SK-N-SH treated with all-trans-retinoic acid at 6 μM for 48 hours (cell line): ENCODE measurements at regions not wholly inside any gene's neighbourhood (a gene's known extent, or its start where the extent isn't known, plus 50 kb on each side); places are given as distances from the start of the nearest gene placed in this dataset.

ENCODE experiments used
- ATAC-seq: fragments of 200-7000 bp; cut with Tn5 transposase; 3 replicates; pipeline ENCODE4 v1.9.1; 2020; ENCODE audit warnings: mild to moderate bottlenecking, moderate library complexity
- ARNTL ChIP-seq: fragments of 450-650 bp; formaldehyde crosslinking; IDR thresholded peaks from 2 replicates; pipeline ENCODE4 v1.5.0; 2020; ENCODE audit warnings: low read depth, mild to moderate bottlenecking, moderate library complexity, borderline replicate concordance
- BACH2 ChIP-seq: fragments of 250-450 bp; sonication (Bioruptor Pico); IDR thresholded peaks from 2 replicates; pipeline ENCODE4 v1.9.0; 2021; ENCODE audit warnings: mild to moderate bottlenecking, borderline replicate concordance
- CREB5 ChIP-seq: fragments of 250-450 bp; sonication (Bioruptor Pico); IDR thresholded peaks from 2 replicates; pipeline ENCODE4 v1.5.1; 2020; ENCODE audit warnings: low read depth, mild to moderate bottlenecking, moderate library complexity
- CSRNP3 ChIP-seq: fragments of 250-450 bp; sonication (Bioruptor Pico); IDR thresholded peaks from 2 replicates; pipeline ENCODE4 v1.5.1; 2021; ENCODE audit warnings: mild to moderate bottlenecking, moderate library complexity
- ESRRG ChIP-seq: fragments of 250-450 bp; sonication (Bioruptor Pico); IDR thresholded peaks from 2 replicates; pipeline ENCODE4 v1.6.1; 2021; ENCODE audit warnings: mild to moderate bottlenecking
- GLIS3 ChIP-seq: fragments of 250-450 bp; sonication (Bioruptor Pico); IDR thresholded peaks from 2 replicates; pipeline ENCODE4 v1.5.0; 2020; ENCODE audit warnings: mild to moderate bottlenecking, moderate library complexity
- ISL1 ChIP-seq: fragments of 250-450 bp; sonication (Bioruptor Pico); IDR thresholded peaks from 2 replicates; pipeline ENCODE4 v2.1.2; 2022; ENCODE audit warnings: mild to moderate bottlenecking, moderate library complexity
- OSR1 ChIP-seq: fragments of 250-450 bp; sonication (Bioruptor Pico); IDR thresholded peaks from 2 replicates; pipeline ENCODE4 v1.8.0; 2022; ENCODE audit warnings: moderate library complexity, mild to moderate bottlenecking, inconsistent platforms
- PATZ1 ChIP-seq: fragments of 250-450 bp; sonication (Bioruptor Pico); IDR thresholded peaks from 2 replicates; pipeline ENCODE4 v1.8.0; 2020; ENCODE audit warnings: mild to moderate bottlenecking, moderate library complexity, borderline replicate concordance
- POU6F1 ChIP-seq: fragments of 250-450 bp; sonication (Bioruptor Pico); IDR thresholded peaks from 2 replicates; pipeline ENCODE4 v1.8.0; 2021; ENCODE audit warnings: low read depth, mild to moderate bottlenecking, moderate library complexity, borderline replicate concordance
- PPARA ChIP-seq: fragments of 250-450 bp; sonication (Bioruptor Pico); IDR thresholded peaks from 2 replicates; pipeline ENCODE4 v1.5.0; 2020; ENCODE audit warnings: mild to moderate bottlenecking, borderline replicate concordance
- SNAI2 ChIP-seq: fragments of 250-450 bp; sonication (Bioruptor Pico); IDR thresholded peaks from 2 replicates; pipeline ENCODE4 v1.5.0; 2020; ENCODE audit warnings: mild to moderate bottlenecking, moderate library complexity
- TCF4 ChIP-seq: fragments of 250-450 bp; sonication (Bioruptor Pico); IDR thresholded peaks from 2 replicates; pipeline ENCODE4 v1.8.0; 2021; ENCODE audit warnings: mild to moderate bottlenecking, moderate library complexity, borderline replicate concordance
- TSHZ2 ChIP-seq: fragments of 250-450 bp; sonication (Bioruptor Pico); IDR thresholded peaks from 2 replicates; pipeline ENCODE4 v1.5.0; 2020; ENCODE audit warnings: mild to moderate bottlenecking, moderate library complexity
- ZC3H10 ChIP-seq: fragments of 250-450 bp; sonication (Bioruptor Pico); IDR thresholded peaks from 2 replicates; pipeline ENCODE4 v1.5.1; 2021; ENCODE audit warnings: mild to moderate bottlenecking, moderate library complexity
- ZFP30 ChIP-seq: fragments of 450-650 bp; formaldehyde crosslinking; IDR thresholded peaks from 2 replicates; pipeline ENCODE4 v1.5.0; 2022; ENCODE audit warnings: mild to moderate bottlenecking, moderate library complexity
- ZNF565 ChIP-seq: fragments of 450-650 bp; formaldehyde crosslinking; conservative IDR thresholded peaks from 2 replicates; pipeline ENCODE4 v1.5.0; 2020; ENCODE audit warnings: low read depth, mild to moderate bottlenecking, moderate library complexity
- ZNF70 ChIP-seq: fragments of 450-650 bp; formaldehyde crosslinking; IDR thresholded peaks from 2 replicates; pipeline ENCODE4 v1.5.0; 2020; ENCODE audit warnings: mild to moderate bottlenecking, moderate library complexity
- ZNF8 ChIP-seq: fragments of 450-650 bp; formaldehyde crosslinking; IDR thresholded peaks from 2 replicates; pipeline ENCODE4 v1.5.0; 2020; ENCODE audit warnings: mild to moderate bottlenecking, moderate library complexity

GRCh38 chr13:105167385-105167784 lies 1368.1 kb downstream of the EFNB2 start:
- no peak for ATAC-seq
- TF ChIP-seq PATZ1 (CRISPR knock-in tag) (no peak), BACH2 (CRISPR knock-in tag) (no peak), SNAI2 (CRISPR knock-in tag) (no peak), ISL1 (CRISPR knock-in tag) (no peak), ZC3H10 (CRISPR knock-in tag) (no peak), ZNF565 (CRISPR knock-in tag) (no peak), OSR1 (CRISPR knock-in tag) (no peak), ZFP30 (CRISPR knock-in tag) (no peak), ESRRG (CRISPR knock-in tag) (no peak), GLIS3 (no peak), POU6F1 (CRISPR knock-in tag) (no peak), ARNTL (CRISPR knock-in tag) (no peak), PPARA (CRISPR knock-in tag) (no peak), CREB5 (CRISPR knock-in tag) (no peak), ZNF8 (CRISPR knock-in tag) (no peak), TSHZ2 (no peak), ZNF70 (CRISPR knock-in tag) (no peak), TCF4 (CRISPR knock-in tag) (no peak), CSRNP3 (CRISPR knock-in tag) (no peak)
- TF ChIP-seq, all 23 proteins: peak for 0

GRCh38 chr13:105165449-105166125 lies 1369.9 kb downstream of the EFNB2 start:
- TF ChIP-seq CSRNP3 (CRISPR knock-in tag) (no peak), CREB5 (CRISPR knock-in tag) (no peak), ZNF565 (CRISPR knock-in tag) (no peak), ZNF8 (CRISPR knock-in tag) (no peak), PPARA (CRISPR knock-in tag) (no peak), ISL1 (CRISPR knock-in tag) (no peak), SNAI2 (CRISPR knock-in tag) (no peak), PATZ1 (CRISPR knock-in tag) (no peak), ESRRG (CRISPR knock-in tag) (no peak), POU6F1 (CRISPR knock-in tag) (no peak)
- ATAC-seq = no peak
